Endothelial cell of umbilical vein (primary cell): ENCODE measurements at regions not wholly inside any gene's neighbourhood (a gene's known extent, or its start where the extent isn't known, plus 50 kb on each side); places are given as distances from the start of the nearest gene placed in this dataset.

Source experiments
- CTCF ChIP-seq, 2 donors: IDR thresholded peaks; 1 replicate in 1 of 2; 2 replicates in 1 of 2; pipeline ENCODE4 v1.5.1; 2011; ENCODE audit warnings: low read length in 2 of 2, mild to moderate bottlenecking in 2 of 2, moderate library complexity in 2 of 2, control low read depth in 1 of 2, inconsistent platforms in 1 of 2, low read depth in 1 of 2; ENCODE audit not compliant: insufficient read depth in 1 of 2; ENCODE audit errors: extremely low read depth in 1 of 2
- EZH2 ChIP-seq: IDR thresholded peaks from 2 replicates; pipeline ENCODE4 v1.6.1; 2012; ENCODE audit warnings: borderline replicate concordance, low read depth, mild to moderate bottlenecking, moderate library complexity, low read length, inconsistent platforms; ENCODE audit not compliant: severe bottlenecking
- MYC ChIP-seq: IDR thresholded peaks from one replicate; pipeline ENCODE4 v1.6.1; 2011; ENCODE audit warnings: mild to moderate bottlenecking, low read depth, low read length
- POLR2A ChIP-seq: IDR thresholded peaks from 2 replicates; pipeline ENCODE4 v1.6.1; 2012; ENCODE audit warnings: low read depth, mild to moderate bottlenecking, control low read depth, low read length
- POLR2AphosphoS5 ChIP-seq: IDR thresholded peaks from 2 replicates; pipeline ENCODE4 v1.6.1; 2012; ENCODE audit warnings: low read depth, mild to moderate bottlenecking, control low read depth, low read length, moderate library complexity; ENCODE audit not compliant: insufficient read depth
- TF ChIP-seq, protein P1 (sequence below): IDR thresholded peaks from 2 replicates; pipeline ENCODE4 v1.6.1; 2011; ENCODE audit not compliant: insufficient read depth, insufficient read length

DNA sequence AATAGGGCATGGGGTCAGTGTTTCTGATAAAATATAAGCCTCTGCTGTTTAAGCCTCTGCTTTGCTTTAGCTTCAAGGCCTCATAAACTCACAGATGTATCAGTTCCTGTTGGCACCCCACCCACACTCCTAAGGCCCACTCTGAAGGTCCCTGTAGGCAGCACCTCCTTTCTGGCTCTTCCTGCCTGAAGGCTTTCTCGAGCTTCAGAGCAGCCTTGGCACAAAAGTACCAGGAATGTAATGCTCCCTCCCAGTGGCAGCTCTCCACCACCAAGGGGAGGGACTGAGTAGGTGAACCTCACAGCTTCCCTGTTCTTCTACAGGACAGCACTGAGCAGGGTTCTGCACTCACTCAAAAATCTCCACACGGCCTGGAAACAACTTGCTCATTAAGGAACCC is 102.2 kb downstream of the ABHD5 start:
- TF ChIP-seq POLR2A = no peak
- TF ChIP-seq CTCF (IDR thresholded peaks at IDR 0.05; ENCODE audit: extremely low read depth in 1 of 2, insufficient read depth in 1 of 2, low read depth in 1 of 2, low read length in 2 of 2) = no peak
- no peak for TF ChIP-seq POLR2AphosphoS5
- no peak for TF ChIP-seq MYC
- TF ChIP-seq EZH2 = no peak
- TF ChIP-seq, protein P1, sequence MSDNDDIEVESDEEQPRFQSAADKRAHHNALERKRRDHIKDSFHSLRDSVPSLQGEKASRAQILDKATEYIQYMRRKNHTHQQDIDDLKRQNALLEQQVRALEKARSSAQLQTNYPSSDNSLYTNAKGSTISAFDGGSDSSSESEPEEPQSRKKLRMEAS = no peak
